Right lobe of liver (tissue), 6 donors: ENCODE measurements at regions not wholly inside any gene's neighbourhood (a gene's known extent, or its start where the extent isn't known, plus 50 kb on each side); places are given as distances from the start of the nearest gene placed in this dataset.

Experiments used
- ATAC-seq, 4 donors: fragments of 200-7000 bp; cut with Tn5 transposase; one replicate each; pipeline ENCODE4 v1.9.1; 2020; ENCODE audit warnings: mild to moderate bottlenecking in 4 of 4, moderate library complexity in 4 of 4
- DNase-seq, 3 donors: peaks; one replicate each; pipeline ENCODE4 v3.0.0-alpha.2; 2020
- H3K27ac ChIP-seq, 3 donors: fragments of 200-600 bp; one replicate each; pipeline ENCODE4 v1.8.0; 2022
- H3K27me3 ChIP-seq, 2 donors: fragments of 200-600 bp; one replicate each; pipeline ENCODE4 v1.8.0; 2022
- H3K36me3 ChIP-seq, 4 donors: fragments of 200-600 bp; sonication (generic) in 1 of 4; one replicate each; pipeline versions ENCODE4 v1.5.1 to v1.8.0; 2017 to 2022; ENCODE audit warnings: control low read depth in 1 of 4
- H3K4me1 ChIP-seq, 4 donors: fragments of 200-600 bp; sonication (generic) in 1 of 4; one replicate each; pipeline versions ENCODE4 v1.5.1 to v1.8.0; 2017 to 2022; ENCODE audit warnings: control low read depth in 1 of 4
- H3K4me3 ChIP-seq, 3 donors: fragments of 200-600 bp; one replicate each; pipeline ENCODE4 v1.8.0; 2022
- H3K9me3 ChIP-seq, 4 donors: fragments of 200-600 bp; sonication (generic) in 1 of 4; one replicate each; pipeline versions ENCODE4 v1.5.1 to v1.8.0; 2017 to 2022; ENCODE audit warnings: control low read depth in 1 of 4
- POLR2A ChIP-seq: fragments of 450-650 bp; IDR thresholded peaks from one replicate; pipeline ENCODE4 v1.6.1; 2017; ENCODE audit warnings: antibody characterized with exemption, mild to moderate bottlenecking
- WGBS: methylation state at CpG from one replicate; pipeline ENCODE4 v1.1.6; 2018; ENCODE audit warnings: low coverage, low lambda C conversion rate; ENCODE audit not compliant: insufficient coverage; ENCODE audit errors: missing lambda C conversion rate; 5-methylcytosine and 5-hydroxymethylcytosine counted together
- intact Hi-C, 2 donors: fragments of 100-400 bp; cut with DNase I; formaldehyde crosslinking; loops; one replicate each; pipeline versions ENCODE4 v1.11.2 to v1.14.1; 2022
- TF ChIP-seq, protein P1 (sequence below), 4 donors: fragments of 200-600 bp in 3 of 4; fragments of 450-650 bp in 1 of 4; IDR thresholded peaks; one replicate each; pipeline versions ENCODE4 v1.5.1 to v1.8.0; 2016 to 2022; ENCODE audit warnings: antibody characterized with exemption in 4 of 4, mild to moderate bottlenecking in 2 of 4
- donor health status: DM: no; HTN: yes; CAD: no.
- donor health status: DM: no; HTN: no; CAD: no.
- donor health status: DM: no; HTN: no; CAD: no.
- donor health status: DM: no; HTN: yes; CAD: no.
- donor health status: DM: no; HTN: yes; CAD: no.

DNA sequence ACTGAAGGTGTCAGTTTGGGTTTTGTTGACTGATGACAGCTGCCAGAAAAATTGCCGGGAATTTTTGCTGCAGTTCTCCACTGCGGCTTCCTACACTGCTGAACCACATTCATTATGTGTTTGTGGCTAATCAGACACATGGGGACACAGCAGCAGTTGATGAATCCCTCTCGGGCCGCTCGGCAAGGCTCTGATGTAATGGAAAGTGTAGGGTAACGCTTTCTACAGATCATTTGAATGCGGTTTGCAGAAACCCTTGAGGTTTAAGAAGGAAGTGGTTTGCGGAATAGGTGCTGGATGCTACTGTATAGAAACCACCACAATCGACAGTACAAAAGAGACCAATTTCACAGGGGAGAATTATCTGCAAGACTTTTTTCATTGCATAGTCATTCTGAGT, 138.7 kb upstream of the SASH1 start:
- Histone ChIP-seq H3K27me3 (no peaks in the 10 kb centered on the region), H3K9me3 (no peaks in the 10 kb centered on the region), H3K4me3 (no peak overlapping the region), H3K36me3 (no peaks in the 10 kb centered on the region), H3K27ac (no peak overlapping the region), H3K4me1 (no peaks in the 10 kb centered on the region)
- 31% methylated on average over 9 of the region's 9 CpGs for WGBS
- TF ChIP-seq, protein P1, sequence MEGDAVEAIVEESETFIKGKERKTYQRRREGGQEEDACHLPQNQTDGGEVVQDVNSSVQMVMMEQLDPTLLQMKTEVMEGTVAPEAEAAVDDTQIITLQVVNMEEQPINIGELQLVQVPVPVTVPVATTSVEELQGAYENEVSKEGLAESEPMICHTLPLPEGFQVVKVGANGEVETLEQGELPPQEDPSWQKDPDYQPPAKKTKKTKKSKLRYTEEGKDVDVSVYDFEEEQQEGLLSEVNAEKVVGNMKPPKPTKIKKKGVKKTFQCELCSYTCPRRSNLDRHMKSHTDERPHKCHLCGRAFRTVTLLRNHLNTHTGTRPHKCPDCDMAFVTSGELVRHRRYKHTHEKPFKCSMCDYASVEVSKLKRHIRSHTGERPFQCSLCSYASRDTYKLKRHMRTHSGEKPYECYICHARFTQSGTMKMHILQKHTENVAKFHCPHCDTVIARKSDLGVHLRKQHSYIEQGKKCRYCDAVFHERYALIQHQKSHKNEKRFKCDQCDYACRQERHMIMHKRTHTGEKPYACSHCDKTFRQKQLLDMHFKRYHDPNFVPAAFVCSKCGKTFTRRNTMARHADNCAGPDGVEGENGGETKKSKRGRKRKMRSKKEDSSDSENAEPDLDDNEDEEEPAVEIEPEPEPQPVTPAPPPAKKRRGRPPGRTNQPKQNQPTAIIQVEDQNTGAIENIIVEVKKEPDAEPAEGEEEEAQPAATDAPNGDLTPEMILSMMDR (IDR thresholded peaks at IDR 0.05) = no peak
- TF ChIP-seq POLR2A = no peak
- ATAC-seq (peak in 1 of 4 donors; percentile 18), DNase-seq (no peak)
- intact Hi-C loops = no loop called here

DNA sequence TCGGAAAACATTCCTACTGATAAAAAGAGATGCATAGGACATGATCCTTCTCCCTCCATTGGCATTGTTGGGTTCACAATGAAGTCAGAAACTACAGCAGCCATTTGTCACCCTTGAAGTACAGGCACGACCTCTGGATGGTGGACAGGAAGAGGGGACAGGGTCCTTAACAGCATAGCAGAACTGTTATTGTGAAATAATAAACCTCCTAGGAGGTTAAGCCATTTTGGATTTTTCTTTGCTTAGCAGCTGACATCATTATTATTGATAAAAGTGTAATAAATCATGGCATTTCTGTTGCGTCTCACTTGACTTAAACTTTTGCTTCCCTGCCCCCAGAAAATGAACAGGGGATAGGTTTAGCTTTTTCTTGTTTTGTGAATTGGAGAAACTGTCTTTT, 134.3 kb upstream of the SASH1 start:
- TF ChIP-seq POLR2A = no peak
- TF ChIP-seq, protein P1 (IDR thresholded peaks at IDR 0.05) = no peak

DNA sequence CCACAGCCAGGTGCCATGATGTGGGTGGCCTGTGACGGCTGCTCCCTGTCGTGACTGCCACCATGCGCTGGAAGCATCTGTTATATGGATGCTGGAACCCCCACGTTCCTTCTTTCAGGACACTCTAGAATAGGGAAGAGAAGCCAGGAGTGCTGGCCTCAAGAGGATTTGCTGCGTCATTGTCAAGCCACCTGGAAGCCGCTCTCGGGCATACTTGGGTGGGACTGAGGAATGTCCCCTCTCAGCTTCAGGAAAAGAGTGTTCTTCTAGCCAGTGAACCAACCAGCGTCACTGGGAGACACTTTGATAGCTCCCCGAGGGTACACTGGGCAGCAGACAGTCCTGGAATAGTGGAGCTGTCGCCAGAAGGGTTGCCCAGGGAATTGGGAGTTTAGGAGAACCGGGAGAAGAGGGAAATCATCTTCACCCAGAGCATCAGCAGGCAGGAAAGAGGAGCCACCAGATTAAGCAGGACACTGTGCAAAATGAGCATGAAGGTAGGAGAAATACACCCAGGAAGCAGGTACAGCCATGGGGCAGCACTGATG, 130.8 kb upstream of the SASH1 start:
- intact Hi-C loops = no loop called here
- DNase-seq (no peak), ATAC-seq (no peak)
- TF ChIP-seq POLR2A = no peak
- TF ChIP-seq, protein P1 (IDR thresholded peaks at IDR 0.05) = no peak
- Histone ChIP-seq H3K36me3 (no peaks in the 10 kb centered on the region), H3K9me3 (no peaks in the 10 kb centered on the region), H3K4me3 (no peak overlapping the region), H3K4me1 (no peaks in the 10 kb centered on the region), H3K27ac (no peak overlapping the region), H3K27me3 (no peaks in the 10 kb centered on the region)
- 65% methylated on average over 4 of the region's 11 CpGs for WGBS

More for the DNA sequence above, 134.3 kb upstream of the SASH1 start:
- H3K9me3 ChIP-seq = no peaks in the 10 kb centered on the region
- 100% methylated on average over 2 of the region's 3 CpGs for WGBS
- DNase-seq (no peak), ATAC-seq (no peak)
- intact Hi-C loops = no loop called here
- H3K4me3 ChIP-seq = no peak overlapping the region
- no peaks in the 10 kb centered on the region for H3K36me3 ChIP-seq
- no peaks in the 10 kb centered on the region for H3K27me3 ChIP-seq
- H3K4me1 ChIP-seq = no peaks in the 10 kb centered on the region
- H3K27ac ChIP-seq = no peak overlapping the region

DNA sequence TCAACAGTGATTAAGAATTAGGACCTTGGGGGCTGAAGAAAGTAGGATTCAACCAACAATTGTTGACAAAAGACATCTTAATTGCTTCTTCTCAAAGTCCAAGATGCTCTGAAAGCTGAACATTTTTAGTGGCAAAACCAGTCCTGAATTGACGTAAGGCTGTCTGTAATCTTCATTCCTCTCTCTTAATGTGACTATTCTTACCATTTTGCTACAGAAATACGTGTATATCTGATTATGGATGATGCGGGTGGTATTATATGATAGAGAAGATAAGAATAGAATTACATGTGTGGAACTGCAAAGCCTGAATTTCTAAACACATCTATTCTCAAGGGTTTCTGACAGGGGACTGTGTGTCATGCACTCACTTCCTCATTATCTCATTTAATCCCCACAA, 130.3 kb upstream of the SASH1 start:
- 73% methylated on average over 3 of the region's 3 CpGs for WGBS
- DNase-seq (no peak), ATAC-seq (no peak)
- TF ChIP-seq POLR2A = no peak
- TF ChIP-seq, protein P1 (IDR thresholded peaks at IDR 0.05) = no peak
- H3K9me3 ChIP-seq = no peaks in the 10 kb centered on the region
- intact Hi-C loops = no loop called here
- no peak overlapping the region for H3K4me3 ChIP-seq
- H3K27me3 ChIP-seq = no peaks in the 10 kb centered on the region
- no peaks in the 10 kb centered on the region for H3K4me1 ChIP-seq
- H3K27ac ChIP-seq = no peak overlapping the region
- no peaks in the 10 kb centered on the region for H3K36me3 ChIP-seq

DNA sequence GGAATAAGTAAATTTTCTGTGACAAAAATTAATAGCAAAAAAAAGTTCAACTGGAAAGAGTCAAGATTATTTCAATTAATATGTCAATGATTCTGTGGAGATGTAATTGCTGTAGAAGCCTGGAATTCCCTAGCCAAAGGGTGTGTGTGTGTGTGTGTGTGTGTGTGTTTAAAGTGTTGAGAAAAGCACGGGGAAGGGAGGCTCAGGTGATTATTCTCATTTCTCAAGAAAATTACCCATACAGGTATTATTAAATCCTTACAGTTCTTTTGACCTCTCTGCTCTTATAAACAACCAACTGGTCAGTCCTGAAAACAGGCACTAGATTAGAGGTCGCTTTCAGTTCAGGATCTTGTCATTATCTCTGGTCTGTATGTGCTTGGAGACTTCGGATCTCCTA, 129.3 kb upstream of the SASH1 start:
- no peak overlapping the region for H3K27ac ChIP-seq
- H3K9me3 ChIP-seq = no peaks in the 10 kb centered on the region
- peaks cover 0 to 6% (median 0%) of the 10 kb centered on the region in 4 donors for H3K4me1 ChIP-seq
- DNase-seq = no peak
- H3K4me3 ChIP-seq = no peak overlapping the region
- TF ChIP-seq POLR2A = no peak
- TF ChIP-seq, protein P1 (IDR thresholded peaks at IDR 0.05) = no peak
- no peak for ATAC-seq
- no peaks in the 10 kb centered on the region for H3K36me3 ChIP-seq
- 67% methylated on average over 3 of the region's 3 CpGs for WGBS
- H3K27me3 ChIP-seq = no peaks in the 10 kb centered on the region
- intact Hi-C loops = no loop called here
